Jurkat, Clone E6-1 (cell line): ENCODE measurements at regions not wholly inside any gene's neighbourhood (a gene's known extent, or its start where the extent isn't known, plus 50 kb on each side); places are given as distances from the start of the nearest gene placed in this dataset.
"Not testable (repeated sequence)": the region's sequence is repeated elsewhere in the genome, so short reads cannot be mapped to it uniquely, and the experiment has no call there.

Experiments used
- DNase-seq: peaks from one replicate; pipeline ENCODE4 v3.0.0-alpha.2; 2011; ENCODE audit warnings: low read depth, low spot score
- H3K4me3 ChIP-seq: 2 replicates; pipeline ENCODE4 v1.5.1; 2011; ENCODE audit warnings: mild to moderate bottlenecking, low read length, control low read depth, moderate library complexity

- no peak for DNase-seq
- H3K4me3 ChIP-seq: no peak overlapping the region
These were observed 54.0 kb downstream of the RFPL4B start for GRCh38 chr6:112401083-112401482.

GRCh38 chr6:112407101-112407590 is 60.0 kb downstream of the RFPL4B start:
- H3K4me3 ChIP-seq: no peak overlapping the region
- DNase-seq: no peak

- no peak for DNase-seq
These were observed 61.4 kb downstream of the RFPL4B start for GRCh38 chr6:112408522-112408921.

GRCh38 chr6:112409311-112409710 is 62.2 kb downstream of the RFPL4B start:
- DNase-seq: no peak

More at GRCh38 chr6:112408522-112408921, 61.4 kb downstream of the RFPL4B start:
- no peak overlapping the region for H3K4me3 ChIP-seq

GRCh38 chr6:112413780-112414179 is 66.7 kb downstream of the RFPL4B start:
- DNase-seq: no peak

More at GRCh38 chr6:112409311-112409710, 62.2 kb downstream of the RFPL4B start:
- no peak overlapping the region for H3K4me3 ChIP-seq

GRCh38 chr6:112415366-112415765 is 68.2 kb downstream of the RFPL4B start:
- DNase-seq: no peak
- no peak overlapping the region for H3K4me3 ChIP-seq

More at GRCh38 chr6:112413780-112414179, 66.7 kb downstream of the RFPL4B start:
- H3K4me3 ChIP-seq: no peak overlapping the region

- DNase-seq: no peak
- no peak overlapping the region for H3K4me3 ChIP-seq
These were observed 69.7 kb downstream of the RFPL4B start for GRCh38 chr6:112416866-112417265.

GRCh38 chr6:112427011-112427410 is 79.9 kb downstream of the RFPL4B start:
- DNase-seq, H3K4me3 ChIP-seq: not testable (repeated sequence)

GRCh38 chr6:112427499-112427898 is 80.4 kb downstream of the RFPL4B start:
- H3K4me3 ChIP-seq: no peak overlapping the region
- DNase-seq: no peak

- H3K4me3 ChIP-seq: no peak overlapping the region
- no peak for DNase-seq
These were observed 81.3 kb downstream of the RFPL4B start for GRCh38 chr6:112428477-112428876.

- H3K4me3 ChIP-seq: no peak overlapping the region
- DNase-seq: no peak
These were observed 82.1 kb downstream of the RFPL4B start for GRCh38 chr6:112429226-112429625.

- H3K4me3 ChIP-seq: no peak overlapping the region
- DNase-seq: no peak
These were observed 84.7 kb downstream of the RFPL4B start for GRCh38 chr6:112431803-112432202.

- H3K4me3 ChIP-seq: no peak overlapping the region
- no peak for DNase-seq
These were observed 85.7 kb downstream of the RFPL4B start for GRCh38 chr6:112432853-112433252.

- no peak for DNase-seq
- H3K4me3 ChIP-seq: no peak overlapping the region
These were observed 86.3 kb downstream of the RFPL4B start for GRCh38 chr6:112433457-112433856.

- DNase-seq: no peak
- H3K4me3 ChIP-seq: no peak overlapping the region
These were observed 87.8 kb downstream of the RFPL4B start for GRCh38 chr6:112434896-112435435.

GRCh38 chr6:112437058-112437457 is 89.9 kb downstream of the RFPL4B start:
- H3K4me3 ChIP-seq: no peak overlapping the region
- DNase-seq: no peak

GRCh38 chr6:112439010-112439409 is 91.9 kb downstream of the RFPL4B start:
- no peak overlapping the region for H3K4me3 ChIP-seq
- DNase-seq: no peak

- DNase-seq: no peak
- no peak overlapping the region for H3K4me3 ChIP-seq
These were observed 92.3 kb downstream of the RFPL4B start for GRCh38 chr6:112439432-112439831.

- no peak overlapping the region for H3K4me3 ChIP-seq
- no peak for DNase-seq
These were observed 94.5 kb downstream of the RFPL4B start for GRCh38 chr6:112441607-112442006.

- no peak overlapping the region for H3K4me3 ChIP-seq
- no peak for DNase-seq
These were observed 96.3 kb downstream of the RFPL4B start for GRCh38 chr6:112443179-112444065.
